H9 (cell line): ENCODE measurements at regions not wholly inside any gene's neighbourhood (a gene's known extent, or its start where the extent isn't known, plus 50 kb on each side); places are given as distances from the start of the nearest gene placed in this dataset.

Experiments
- DNase-seq: peaks from one replicate; pipeline ENCODE4 v3.0.0-alpha.2; 2017
- H2AFZ ChIP-seq: one replicate; pipeline ENCODE4 v1.6.1; 2013; ENCODE audit warnings: mild to moderate bottlenecking, low read length, control low read depth, moderate library complexity
- H2AK5ac ChIP-seq: 2 replicates; pipeline ENCODE4 v1.6.1; 2013; ENCODE audit warnings: low read length, control low read depth, mixed read lengths; ENCODE audit not compliant: insufficient read length
- H2BK120ac ChIP-seq: one replicate; pipeline ENCODE4 v1.6.1; 2013; ENCODE audit warnings: low read depth, mild to moderate bottlenecking, low read length, control low read depth, inconsistent platforms; ENCODE audit not compliant: poor library complexity, severe bottlenecking
- H2BK12ac ChIP-seq: 2 replicates; pipeline ENCODE4 v1.6.1; 2013; ENCODE audit warnings: low read length, control low read depth, mixed read lengths, low read depth; ENCODE audit not compliant: insufficient read length
- H2BK15ac ChIP-seq: 2 replicates; pipeline ENCODE4 v1.6.1; 2013; ENCODE audit warnings: low read depth, low read length, control low read depth
- H2BK20ac ChIP-seq: one replicate; pipeline ENCODE4 v1.6.1; 2013; ENCODE audit warnings: low read depth, mild to moderate bottlenecking, low read length, control low read depth, inconsistent platforms; ENCODE audit not compliant: poor library complexity, severe bottlenecking
- H2BK5ac ChIP-seq: 2 replicates; pipeline ENCODE4 v1.6.1; 2013; ENCODE audit warnings: low read length, control low read depth, mixed read lengths; ENCODE audit not compliant: insufficient read length
- H3K14ac ChIP-seq: 2 replicates; pipeline ENCODE4 v1.6.1; 2013; ENCODE audit warnings: low read length, control low read depth; ENCODE audit not compliant: insufficient read depth
- H3K18ac ChIP-seq: 2 replicates; pipeline ENCODE4 v1.6.1; 2013; ENCODE audit warnings: low read depth, mild to moderate bottlenecking, mixed read lengths, low read length, control low read depth; ENCODE audit not compliant: insufficient read length
- H3K23ac ChIP-seq: 2 replicates; pipeline ENCODE4 v1.6.1; 2013; ENCODE audit warnings: low read length, control low read depth, mixed read lengths, low read depth; ENCODE audit not compliant: insufficient read length
- H3K23me2 ChIP-seq: 2 replicates; pipeline ENCODE4 v1.6.1; 2013; ENCODE audit warnings: low read depth, mild to moderate bottlenecking, mixed read lengths, low read length, control low read depth; ENCODE audit not compliant: insufficient read length, poor library complexity, severe bottlenecking
- H3K27ac ChIP-seq: 2 replicates; pipeline ENCODE4 v1.5.1; 2013; ENCODE audit warnings: low read length, control low read depth, mixed read lengths, low read depth; ENCODE audit not compliant: insufficient read length
- H3K27me3 ChIP-seq: 2 replicates; pipeline ENCODE4 v1.6.1; 2013; ENCODE audit warnings: low read length, control low read depth, inconsistent platforms; ENCODE audit not compliant: insufficient read depth
- H3K4ac ChIP-seq: 2 replicates; pipeline ENCODE4 v1.6.1; 2013; ENCODE audit warnings: low read depth, mild to moderate bottlenecking, control low read depth, inconsistent platforms, low read length, moderate library complexity
- H3K4me1 ChIP-seq: 2 replicates; pipeline ENCODE4 v1.6.1; 2013; ENCODE audit warnings: low read length, control low read depth, inconsistent platforms; ENCODE audit not compliant: insufficient read depth
- H3K4me2 ChIP-seq: 2 replicates; pipeline ENCODE4 v1.6.1; 2013; ENCODE audit warnings: low read length, control low read depth, mixed read lengths; ENCODE audit not compliant: insufficient read length, insufficient read depth
- H3K56ac ChIP-seq: 2 replicates; pipeline ENCODE4 v1.6.1; 2013; ENCODE audit warnings: low read depth, mild to moderate bottlenecking, mixed read lengths, low read length, control low read depth; ENCODE audit not compliant: insufficient read length
- H3K79me1 ChIP-seq: 2 replicates; pipeline ENCODE4 v1.6.1; 2013; ENCODE audit warnings: low read depth, mild to moderate bottlenecking, moderate library complexity, low read length, control low read depth, inconsistent platforms; ENCODE audit not compliant: insufficient read depth, poor library complexity, severe bottlenecking
- H3K79me2 ChIP-seq: 2 replicates; pipeline ENCODE4 v1.6.1; 2013; ENCODE audit warnings: low read length, control low read depth, inconsistent platforms; ENCODE audit not compliant: insufficient read depth
- H3K9ac ChIP-seq: 2 replicates; pipeline ENCODE4 v1.6.1; 2013; ENCODE audit warnings: low read length, control low read depth, mixed read lengths; ENCODE audit not compliant: insufficient read length; ENCODE audit errors: extremely low read depth
- H3K9me3 ChIP-seq: one replicate; pipeline ENCODE4 v1.6.1; 2013; ENCODE audit warnings: low read depth, low read length, inconsistent platforms; ENCODE audit not compliant: control insufficient read depth
- H3T11ph ChIP-seq: one replicate; pipeline ENCODE4 v1.6.1; 2013; ENCODE audit warnings: mild to moderate bottlenecking, low read length, control low read depth, inconsistent platforms
- H4K20me1 ChIP-seq: one replicate; pipeline ENCODE4 v1.6.1; 2013; ENCODE audit not compliant: control insufficient read depth, insufficient read length, insufficient read depth
- H4K5ac ChIP-seq: 2 replicates; pipeline ENCODE4 v1.6.1; 2013; ENCODE audit warnings: low read depth, mild to moderate bottlenecking, mixed read lengths, low read length, control low read depth; ENCODE audit not compliant: insufficient read length
- H4K8ac ChIP-seq: replicated peaks from 2 replicates; pipeline ENCODE4 v1.6.1; 2013; ENCODE audit warnings: low read length, control low read depth, mixed read lengths, low read depth; ENCODE audit not compliant: insufficient read length
- H4K91ac ChIP-seq: 2 replicates; pipeline ENCODE4 v1.6.1; 2013; ENCODE audit warnings: low read depth, mild to moderate bottlenecking, moderate library complexity, mixed read lengths, low read length, control low read depth; ENCODE audit not compliant: insufficient read length
- H3K27ac Mint-ChIP-seq, 3 experiments: 2 replicates in 2 of 3; 3 replicates in 1 of 3; pipeline ENCODE4 v1.8.0; 2020 to 2021; ENCODE audit warnings: mixed read lengths in 3 of 3, mild to moderate bottlenecking in 1 of 3, moderate library complexity in 1 of 3
- H3K27me3 Mint-ChIP-seq: 2 replicates; pipeline ENCODE4 v1.8.0; 2021; ENCODE audit warnings: low read depth, mild to moderate bottlenecking, moderate library complexity, mixed read lengths
- H3K36me3 Mint-ChIP-seq, 3 experiments: 2 replicates in 2 of 3; 3 replicates in 1 of 3; pipeline ENCODE4 v1.8.0; 2020 to 2021; ENCODE audit warnings: low read depth in 3 of 3, mixed read lengths in 3 of 3; ENCODE audit not compliant: insufficient read depth in 1 of 3
- H3K4me1 Mint-ChIP-seq, 2 experiments: 2 replicates each; pipeline ENCODE4 v1.8.0; 2020; ENCODE audit warnings: mixed read lengths in 2 of 2
- H3K4me3 Mint-ChIP-seq, 2 experiments: 2 replicates in 1 of 2; 3 replicates in 1 of 2; pipeline ENCODE4 v1.8.0; 2020 to 2021; ENCODE audit warnings: mild to moderate bottlenecking in 2 of 2, mixed read lengths in 2 of 2, moderate library complexity in 1 of 2
- H3K9me3 Mint-ChIP-seq, 2 experiments: 2 replicates in 1 of 2; 3 replicates in 1 of 2; pipeline ENCODE4 v1.8.0; 2020; ENCODE audit warnings: mild to moderate bottlenecking in 2 of 2, mixed read lengths in 2 of 2, moderate library complexity in 1 of 2
- CTCF ChIP-seq: fragments of 200-600 bp; sonication (generic); conservative IDR thresholded peaks from 3 replicates; pipeline ENCODE4 v1.8.0; 2021; ENCODE audit warnings: antibody characterized with exemption, mild to moderate bottlenecking
- WGBS: extraction: QIAGEN DNeasy Blood & Tissue Kit; methylation state at CpG from one replicate; pipeline ENCODE4 v1.1.7; 2013; ENCODE audit warnings: missing lambda C conversion rate, low lambda C conversion rate, mixed read lengths; ENCODE audit not compliant: insufficient read length; ENCODE audit errors: extremely low coverage; 5-methylcytosine and 5-hydroxymethylcytosine counted together

GRCh38 chr3:66133050-66133757, 87.6 kb upstream of the SLC25A26 start:
- H3K56ac ChIP-seq: no peak overlapping the region
- no peaks in the 10 kb centered on the region for H3K79me1 ChIP-seq
- no peak overlapping the region for H4K91ac ChIP-seq
- Mint-ChIP-seq H3K4me1 (peaks cover 27 to 31% of the 10 kb centered on the region in 2 experiments), H3K36me3 (peaks cover 0 to 10% (median 0%) of the 10 kb centered on the region in 3 experiments; a peak in 1 of 7 replicates), H3K9me3 (peaks cover 3 to 6% of the 10 kb centered on the region in 2 experiments), H3K27ac (no peak overlapping the region; a peak in 1 of 7 replicates), H3K4me3 (no peak overlapping the region), H3K27me3 (no peaks in the 10 kb centered on the region; the same call in 1 of the 2 replicates)
- H3K4me2 ChIP-seq: no peak overlapping the region
- H2BK20ac ChIP-seq: no peak overlapping the region
- no peak for TF ChIP-seq CTCF
- no peaks in the 10 kb centered on the region for H3K9me3 ChIP-seq
- H4K20me1 ChIP-seq: no peaks in the 10 kb centered on the region
- no peak overlapping the region for H3K18ac ChIP-seq
- no peak overlapping the region for H3K9ac ChIP-seq
- H2BK120ac ChIP-seq: no peak overlapping the region
- WGBS: no CpG with 5 or more reads among the region's 6 CpGs
- H3K4me1 ChIP-seq: peaks cover 2% of the 10 kb centered on the region; the same call in 1 of the 2 replicates
- H3T11ph ChIP-seq: no peak overlapping the region
- no peak overlapping the region for H4K5ac ChIP-seq
- no peak overlapping the region for H2BK15ac ChIP-seq
- no peak overlapping the region for H4K8ac ChIP-seq
- DNase-seq: no peak
- H2BK5ac ChIP-seq: no peak overlapping the region
- H3K27me3 ChIP-seq: no peaks in the 10 kb centered on the region
- no peak overlapping the region for H3K14ac ChIP-seq
- no peaks in the 10 kb centered on the region for H3K79me2 ChIP-seq
- H2BK12ac ChIP-seq: no peak overlapping the region
- H3K23me2 ChIP-seq: no peaks in the 10 kb centered on the region
- H3K4ac ChIP-seq: no peak overlapping the region
- no peak overlapping the region for H3K23ac ChIP-seq
- H3K27ac ChIP-seq: no peak overlapping the region
- no peak overlapping the region for H2AK5ac ChIP-seq
- no peak overlapping the region for H2AFZ ChIP-seq
